HG03460 (cell line): ENCODE measurements at regions not wholly inside any gene's neighbourhood (a gene's known extent, or its start where the extent isn't known, plus 50 kb on each side); places are given as distances from the start of the nearest gene placed in this dataset.

Experiments
- ATAC-seq: cut with Tn5 transposase; IDR thresholded peaks from one replicate; pipeline ENCODE4 v1.9.1; 2021; ENCODE audit not compliant: unreplicated experiment

- ATAC-seq, result no peak
Observed at GRCh38 chr3:95971573-95971972, 842.8 kb upstream of the EPHA6 start.

- ATAC-seq, result no peak
Observed at GRCh38 chr3:95994338-95994737, 820.1 kb upstream of the EPHA6 start.

- ATAC-seq, result no peak
Observed at GRCh38 chr3:96000966-96001365, 813.4 kb upstream of the EPHA6 start.

GRCh38 chr3:96007650-96008195, 806.7 kb upstream of the EPHA6 start:
- no peak for ATAC-seq

- no peak for ATAC-seq
Observed at GRCh38 chr3:96012939-96013338, 801.5 kb upstream of the EPHA6 start.

- no peak for ATAC-seq
Observed at GRCh38 chr3:96017556-96017955, 796.8 kb upstream of the EPHA6 start.

GRCh38 chr3:96022676-96023075, 791.7 kb upstream of the EPHA6 start:
- no peak for ATAC-seq

GRCh38 chr3:96027718-96028117, 786.7 kb upstream of the EPHA6 start:
- no peak for ATAC-seq

- no peak for ATAC-seq
Observed at GRCh38 chr3:96039632-96040031, 774.8 kb upstream of the EPHA6 start.

- ATAC-seq, result no peak
Observed at GRCh38 chr3:96059301-96059700, 755.1 kb upstream of the EPHA6 start.

GRCh38 chr3:96069065-96069464, 745.3 kb upstream of the EPHA6 start:
- no peak for ATAC-seq

GRCh38 chr3:96070678-96071077, 743.7 kb upstream of the EPHA6 start:
- no peak for ATAC-seq

- ATAC-seq, result no peak
Observed at GRCh38 chr3:96071097-96071496, 743.3 kb upstream of the EPHA6 start.

GRCh38 chr3:96072226-96072625, 742.2 kb upstream of the EPHA6 start:
- ATAC-seq, result no peak

- ATAC-seq, result no peak
Observed at GRCh38 chr3:96083610-96084009, 730.8 kb upstream of the EPHA6 start.

GRCh38 chr3:96086018-96086417, 728.4 kb upstream of the EPHA6 start:
- no peak for ATAC-seq

GRCh38 chr3:96101006-96101560, 713.3 kb upstream of the EPHA6 start:
- ATAC-seq, result no peak

GRCh38 chr3:96106701-96107100, 707.7 kb upstream of the EPHA6 start:
- no peak for ATAC-seq
